Skeletal muscle tissue (tissue), 3 donors: ENCODE measurements at regions not wholly inside any gene's neighbourhood (a gene's known extent, or its start where the extent isn't known, plus 50 kb on each side); places are given as distances from the start of the nearest gene placed in this dataset.
"Not testable (repeated sequence)": the region's sequence is repeated elsewhere in the genome, so short reads cannot be mapped to it uniquely, and the experiment has no call there.

Source experiments
- H3K27ac ChIP-seq: one replicate; pipeline ENCODE4 v1.7.0; 2013; ENCODE audit warnings: mild to moderate bottlenecking, low read depth, low read length, inconsistent platforms
- H3K27me3 ChIP-seq, 3 donors: one replicate each; pipeline ENCODE4 v1.7.0; 2013; ENCODE audit warnings: low read length in 3 of 3; ENCODE audit not compliant: control insufficient read depth in 3 of 3, insufficient read depth in 3 of 3
- H3K36me3 ChIP-seq, 3 donors: one replicate each; pipeline ENCODE4 v1.7.0; 2013; ENCODE audit warnings: low read length in 3 of 3; ENCODE audit not compliant: control insufficient read depth in 3 of 3, insufficient read depth in 3 of 3
- H3K4me1 ChIP-seq, 3 donors: one replicate each; pipeline ENCODE4 v1.7.0; 2013; ENCODE audit warnings: low read length in 3 of 3, mild to moderate bottlenecking in 3 of 3; ENCODE audit not compliant: control insufficient read depth in 3 of 3, insufficient read depth in 3 of 3
- H3K4me3 ChIP-seq, 3 donors: one replicate each; pipeline ENCODE4 v1.7.0; 2013; ENCODE audit warnings: low read length in 3 of 3
- H3K9ac ChIP-seq, 3 donors: one replicate each; pipeline ENCODE4 v1.7.0; 2013; ENCODE audit warnings: low read length in 3 of 3, mild to moderate bottlenecking in 3 of 3, moderate library complexity in 2 of 3, low read depth in 1 of 3
- H3K9me3 ChIP-seq, 3 donors: one replicate each; pipeline ENCODE4 v1.7.0; 2013; ENCODE audit warnings: low read length in 3 of 3; ENCODE audit not compliant: control insufficient read depth in 3 of 3
- donor health status: Osteomylitis.

GRCh38 chr21:5162693-5163574 is 5358.4 kb upstream of the TPTE start:
- not testable (repeated sequence) for H3K27me3 ChIP-seq, H3K9me3 ChIP-seq, H3K27ac ChIP-seq

GRCh38 chr21:5165829-5166228 is 5355.6 kb upstream of the TPTE start:
- H3K4me3 ChIP-seq, H3K27ac ChIP-seq, H3K27me3 ChIP-seq, H3K9ac ChIP-seq, H3K9me3 ChIP-seq, H3K4me1 ChIP-seq, H3K36me3 ChIP-seq: not testable (repeated sequence)

More at GRCh38 chr21:5162693-5163574, 5358.4 kb upstream of the TPTE start:
- H3K4me3 ChIP-seq, H3K4me1 ChIP-seq, H3K36me3 ChIP-seq, H3K9ac ChIP-seq: not testable (repeated sequence)
